ENCODE measurements at regions not wholly inside any gene's neighbourhood (a gene's known extent, or its start where the extent isn't known, plus 50 kb on each side); places are given as distances from the start of the nearest gene placed in this dataset.

GRCh38 chr18:72086421-72086820 lies 457.7 kb downstream of the CBLN2 start:
- DNase-seq (ENCODE audit: low read depth), result no peak

DNA sequence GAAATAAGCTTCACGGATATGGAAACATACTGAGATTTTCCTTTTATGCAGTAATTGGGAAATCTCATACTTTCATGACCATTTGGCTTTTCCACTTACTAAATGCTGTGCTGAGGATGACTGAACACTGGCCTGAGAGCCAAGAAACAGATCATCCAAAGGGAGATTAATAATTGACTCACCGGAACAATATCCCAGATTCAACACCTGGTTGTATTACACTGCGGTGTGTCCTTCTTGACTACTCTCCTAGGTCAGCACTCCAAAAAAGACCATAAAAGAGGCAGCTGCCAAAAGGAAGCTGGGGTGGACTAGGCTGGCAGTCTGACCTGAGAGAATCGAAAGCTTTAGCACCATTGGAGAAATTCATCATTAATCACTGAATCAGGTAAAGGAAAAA lies 469.1 kb downstream of the CBLN2 start:
- DNase-seq (ENCODE audit: low read depth), result no peak

DNA sequence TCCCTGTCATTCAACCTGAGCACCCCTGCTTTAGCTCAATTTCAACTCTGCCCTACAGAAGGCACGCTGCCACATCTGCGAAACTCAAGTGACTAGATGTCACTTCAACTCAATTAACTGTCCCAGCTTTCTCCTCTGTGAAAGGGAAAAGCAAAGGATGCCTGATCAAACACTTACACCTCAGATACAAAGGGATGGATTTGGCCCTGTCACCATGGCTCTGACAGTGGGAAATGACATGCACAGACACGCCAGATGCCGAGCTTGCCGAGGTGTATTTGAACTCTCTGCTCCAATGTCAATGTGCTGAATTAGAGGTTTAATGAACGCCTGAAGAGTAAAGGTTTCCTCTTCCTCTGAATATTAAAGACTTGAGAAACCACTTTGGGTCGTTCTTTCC lies 481.1 kb downstream of the CBLN2 start:
- no peak for DNase-seq (ENCODE audit: low read depth)

DNA sequence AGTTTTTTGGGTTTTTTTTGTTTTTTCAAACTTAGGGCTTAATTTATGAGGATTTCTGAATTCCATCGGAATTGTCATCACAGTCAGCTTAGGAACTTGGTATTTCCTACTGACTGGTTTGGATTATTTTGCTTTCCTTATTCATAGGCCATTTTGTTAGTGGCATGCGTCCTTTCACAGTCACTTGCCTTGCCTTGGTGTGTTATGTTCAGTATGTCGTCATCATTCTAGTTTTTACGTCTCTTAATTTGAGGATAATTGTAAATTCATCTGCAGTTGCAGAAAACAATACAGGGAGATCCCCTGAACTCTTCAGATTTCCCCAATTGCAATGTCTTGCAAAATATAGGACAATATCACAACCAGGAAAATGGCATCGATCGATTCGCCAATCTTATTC lies 485.3 kb downstream of the CBLN2 start:
- no peak for DNase-seq (ENCODE audit: low read depth)

DNA sequence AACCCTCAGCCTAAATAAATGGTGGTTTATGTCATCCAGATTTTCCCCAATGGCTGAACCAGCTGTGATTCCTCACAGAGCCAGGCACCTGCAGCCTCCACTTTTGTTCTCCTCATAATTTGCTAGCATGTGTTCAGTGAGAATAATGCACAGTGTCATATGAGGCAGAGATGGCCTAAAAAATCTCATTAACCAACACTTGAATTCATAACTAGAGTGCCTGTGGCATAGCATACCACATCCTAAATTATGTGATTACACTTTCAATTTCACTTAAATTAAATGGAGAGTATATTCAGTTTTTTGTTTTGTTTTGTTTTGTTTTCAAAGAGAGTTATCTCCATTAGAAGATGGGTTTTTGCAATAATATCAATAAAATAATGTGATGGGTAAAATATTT lies 488.0 kb downstream of the CBLN2 start:
- no peak for DNase-seq (ENCODE audit: low read depth)

GRCh38 chr18:72041313-72042032 lies 502.7 kb downstream of the CBLN2 start:
- DNase-seq (ENCODE audit: low read depth), result no peak

DNA sequence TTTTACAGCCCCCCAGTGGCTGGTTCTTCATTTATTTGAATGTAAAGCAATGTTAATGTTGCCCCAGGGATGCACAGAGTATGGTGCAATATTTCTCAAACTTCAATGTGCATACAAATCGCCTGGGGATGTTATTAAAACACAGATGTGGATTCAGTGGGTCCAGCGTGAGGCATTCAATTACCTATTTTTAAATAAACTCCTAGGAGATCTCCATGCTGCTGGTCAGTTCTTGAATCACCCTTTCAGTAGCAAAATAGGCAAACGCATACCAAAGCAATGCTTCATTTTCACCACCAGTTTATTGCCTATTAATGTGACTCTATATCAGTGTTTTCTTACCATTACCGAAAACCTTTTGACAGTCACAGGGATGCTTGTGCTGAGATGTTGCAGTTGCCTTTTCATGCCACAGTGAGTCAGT lies 530.7 kb downstream of the CBLN2 start:
- DNase-seq (ENCODE audit: low read depth), result no peak

DNA sequence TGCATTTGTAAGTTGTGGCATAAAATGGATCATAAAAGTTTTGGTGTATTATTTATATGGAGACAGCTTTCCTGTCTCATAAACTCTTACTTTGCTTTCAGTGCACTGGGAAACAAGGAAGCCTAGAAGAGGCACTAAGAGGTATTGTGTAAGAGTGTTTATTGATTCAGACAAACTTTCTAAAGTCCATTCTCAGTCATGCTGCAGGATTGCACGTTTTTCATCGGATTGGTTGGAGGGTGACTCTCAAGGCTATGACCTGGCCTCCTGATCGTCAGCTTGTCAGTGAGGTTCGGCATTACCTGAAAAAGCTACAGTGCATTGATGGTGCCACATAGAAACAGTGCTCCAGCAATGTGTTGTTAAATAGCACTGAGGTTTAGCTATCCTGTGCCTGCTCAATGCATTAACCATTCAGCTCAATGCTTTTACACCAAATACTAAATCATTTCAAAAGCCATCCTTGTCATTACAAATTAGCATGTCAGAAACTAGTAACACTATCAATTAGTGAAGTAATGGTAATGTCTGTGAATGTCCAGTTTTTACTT lies 545.5 kb downstream of the CBLN2 start:
- DNase-seq (ENCODE audit: low read depth), result no peak

GRCh38 chr18:71995904-71996465 lies 548.2 kb downstream of the CBLN2 start:
- DNase-seq (ENCODE audit: low read depth), result no peak

- no peak for DNase-seq (ENCODE audit: low read depth)
Measured at GRCh38 chr18:71994273-71994672, 549.9 kb downstream of the CBLN2 start.

DNA sequence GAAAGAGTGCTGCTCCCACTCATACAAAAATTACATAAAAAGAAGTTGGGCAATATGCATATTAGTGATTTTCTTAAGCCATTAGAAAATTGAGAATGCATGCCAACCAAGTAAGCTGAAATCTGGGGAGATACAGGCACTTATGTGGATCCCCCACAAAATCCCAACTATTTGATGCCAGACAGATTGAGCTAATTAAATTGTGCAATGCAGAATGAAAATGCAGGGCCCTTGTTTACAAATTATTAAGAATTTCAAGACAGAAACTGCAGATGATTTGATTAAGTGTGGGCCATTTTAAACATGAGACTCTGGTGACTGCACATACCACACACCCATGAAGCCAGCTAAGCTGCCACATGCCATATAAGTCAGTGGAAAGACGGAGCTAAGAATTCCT lies 554.5 kb downstream of the CBLN2 start:
- no peak for DNase-seq (ENCODE audit: low read depth)

DNA sequence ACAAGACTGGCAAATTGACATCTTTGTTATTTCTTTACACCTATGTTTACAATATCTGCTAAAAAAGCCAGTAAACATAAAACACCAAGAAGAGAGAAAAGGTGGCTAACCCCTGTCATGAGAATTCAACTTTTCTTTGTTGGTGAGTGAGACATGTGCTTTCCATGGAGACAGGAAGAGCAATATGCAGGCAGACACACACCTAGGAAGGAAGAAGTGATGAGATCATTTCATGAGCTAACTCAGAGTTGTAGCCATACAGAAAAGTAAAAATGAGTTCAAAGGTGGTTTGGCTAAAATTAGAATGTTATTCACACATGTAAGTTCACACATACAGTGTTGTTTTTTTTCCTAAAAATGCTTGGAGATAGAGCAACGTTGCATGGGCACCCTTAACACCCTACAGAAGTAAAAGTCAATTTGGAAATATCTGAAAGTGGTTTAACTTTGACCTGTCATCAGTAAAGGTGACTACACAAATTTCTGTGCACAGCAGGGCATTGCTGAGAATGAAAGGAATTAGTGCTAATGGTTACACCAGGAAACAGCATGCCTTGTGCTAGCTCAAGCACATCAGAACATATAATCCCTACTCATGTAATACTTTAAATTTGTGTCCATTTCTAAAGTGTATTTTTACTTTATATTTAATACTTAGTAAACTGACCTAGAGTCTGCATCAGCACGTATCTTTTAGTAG lies 557.6 kb downstream of the CBLN2 start:
- DNase-seq (ENCODE audit: low read depth), result no peak

DNA sequence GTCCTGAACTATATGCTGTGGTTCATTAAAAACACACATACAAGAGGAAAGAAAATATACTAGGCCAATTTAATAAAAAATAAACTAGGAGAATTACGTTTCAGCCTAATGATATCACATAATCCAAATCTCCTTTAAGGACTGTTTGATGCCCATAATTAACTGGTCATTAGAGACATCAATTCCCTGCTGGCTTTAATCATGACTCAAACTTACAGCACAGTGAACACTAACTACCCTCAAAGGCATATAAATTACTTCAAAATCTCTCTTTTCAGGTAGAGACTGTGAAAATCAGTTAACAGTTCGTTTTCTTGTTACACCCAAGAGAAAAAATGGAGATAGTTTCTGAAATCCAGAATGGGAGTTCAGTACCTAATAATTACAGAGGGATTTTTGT lies 567.4 kb downstream of the CBLN2 start:
- no peak for DNase-seq (ENCODE audit: low read depth)

GRCh38 chr18:71966791-71967190 lies 577.4 kb downstream of the CBLN2 start:
- no peak for DNase-seq (ENCODE audit: low read depth)

GRCh38 chr18:71958605-71959004 lies 585.5 kb downstream of the CBLN2 start:
- DNase-seq (ENCODE audit: low read depth), result no peak

DNA sequence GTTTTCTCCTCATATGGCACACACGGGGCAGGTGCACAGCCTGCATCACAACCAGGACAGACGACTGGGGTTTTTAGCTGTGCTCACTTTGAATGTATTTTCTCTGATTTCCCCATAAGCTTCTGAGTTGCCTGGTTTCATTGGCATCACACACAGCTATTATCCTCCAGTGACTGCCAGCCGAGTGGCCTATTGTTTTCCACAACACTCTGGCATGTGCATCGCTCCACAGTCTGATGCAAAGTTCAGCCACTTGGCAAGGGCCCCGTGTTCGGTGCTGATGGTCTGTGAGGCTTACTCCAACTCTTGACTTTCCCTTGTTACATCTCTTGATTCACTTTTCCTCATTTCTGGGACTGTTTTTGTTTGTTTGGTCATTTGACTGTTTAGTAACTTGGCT lies 593.1 kb downstream of the CBLN2 start:
- no peak for DNase-seq (ENCODE audit: low read depth)

GRCh38 chr18:71942433-71942832 lies 601.7 kb downstream of the CBLN2 start:
- no peak for DNase-seq (ENCODE audit: low read depth)

- no peak for DNase-seq (ENCODE audit: low read depth)
Measured at GRCh38 chr18:71939483-71939882, 604.7 kb downstream of the CBLN2 start.

- DNase-seq (ENCODE audit: low read depth), result no peak
Measured at GRCh38 chr18:71936744-71937143, 607.4 kb downstream of the CBLN2 start.

GRCh38 chr18:71919211-71919610 lies 624.9 kb downstream of the CBLN2 start:
- no peak for DNase-seq (ENCODE audit: low read depth)

GRCh38 chr18:71913641-71914040 lies 630.5 kb downstream of the CBLN2 start:
- no peak for DNase-seq (ENCODE audit: low read depth)

GRCh38 chr18:71902482-71902881 lies 641.7 kb downstream of the CBLN2 start:
- no peak for DNase-seq (ENCODE audit: low read depth)
